Activated CD4-positive, alpha-beta memory T cell treated with anti-CD3 and anti-CD28 coated beads for 36 hours (primary cell): ENCODE measurements at regions not wholly inside any gene's neighbourhood (a gene's known extent, or its start where the extent isn't known, plus 50 kb on each side); places are given as distances from the start of the nearest gene placed in this dataset.

Source experiments
- CTCF ChIA-PET: fragments of 350-600 bp; sonication (Branson Sonifier 250); formaldehyde crosslinking; loops from one replicate; lab custom pipeline; 2021; ENCODE audit warnings: antibody characterized with exemption, inconsistent platforms; lab: Charles Lee
- POLR2A ChIA-PET: fragments of 350-600 bp; sonication (Branson Sonifier 250); formaldehyde crosslinking; loops from one replicate; lab custom pipeline; 2021; ENCODE audit warnings: antibody characterized with exemption; lab: Charles Lee
- DNase-seq: peaks from one replicate; pipeline ENCODE4 v3.0.0-alpha.2; 2020
- H3K27ac Mint-ChIP-seq: one replicate; pipeline ENCODE4 v1.8.0; 2021; ENCODE audit warnings: mixed read lengths
- H3K27me3 Mint-ChIP-seq: one replicate; pipeline ENCODE4 v1.8.0; 2021; ENCODE audit warnings: mixed read lengths
- H3K36me3 Mint-ChIP-seq: one replicate; pipeline ENCODE4 v1.8.0; 2021; ENCODE audit warnings: mixed read lengths
- H3K4me1 Mint-ChIP-seq: one replicate; pipeline ENCODE4 v1.8.0; 2021; ENCODE audit warnings: low read depth, mixed read lengths
- H3K4me3 Mint-ChIP-seq: one replicate; pipeline ENCODE4 v1.8.0; 2021; ENCODE audit warnings: mild to moderate bottlenecking, mixed read lengths
- H3K9me3 Mint-ChIP-seq: one replicate; pipeline ENCODE4 v1.8.0; 2021; ENCODE audit warnings: mixed read lengths
- intact Hi-C: fragments of 100-400 bp; cut with micrococcal nuclease; formaldehyde crosslinking; loops from one replicate; pipeline ENCODE4 v1.15.1; 2023

GRCh38 chr6:23964865-23965264, 161.2 kb upstream of the NRSN1 start:
- CTCF ChIA-PET = no interaction called here
- no peak overlapping the region for H3K27ac Mint-ChIP-seq
- H3K36me3 Mint-ChIP-seq = no peaks in the 10 kb centered on the region

DNA sequence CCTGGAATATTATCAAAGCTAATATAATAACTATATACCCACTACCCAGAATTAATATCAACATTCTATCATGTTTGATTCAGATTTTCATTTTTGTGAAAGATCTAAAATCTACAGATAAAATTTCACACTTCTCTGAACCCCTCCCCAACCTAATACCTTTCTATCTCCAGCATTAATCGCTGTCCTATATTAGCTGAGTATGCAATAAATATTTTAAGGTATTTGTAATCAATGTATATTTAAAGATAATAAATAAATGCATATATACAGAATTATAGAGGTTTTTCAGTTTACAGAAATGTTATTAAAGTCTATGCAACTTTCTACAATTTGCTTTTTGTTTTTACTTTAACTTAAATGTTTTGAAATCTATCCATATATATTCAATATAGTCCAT, 156.7 kb upstream of the NRSN1 start:
- H3K27me3 Mint-ChIP-seq = no peaks in the 10 kb centered on the region
- H3K4me1 Mint-ChIP-seq = no peaks in the 10 kb centered on the region
- intact Hi-C loops = no loop called here
- POLR2A ChIA-PET = no interaction called here
- no peak overlapping the region for H3K4me3 Mint-ChIP-seq
- H3K27ac Mint-ChIP-seq = no peak overlapping the region
- DNase-seq = no peak
- CTCF ChIA-PET = no interaction called here
- peaks cover 5% of the 10 kb centered on the region for H3K9me3 Mint-ChIP-seq
- no peaks in the 10 kb centered on the region for H3K36me3 Mint-ChIP-seq

More at GRCh38 chr6:23964865-23965264, 161.2 kb upstream of the NRSN1 start:
- intact Hi-C loops = no loop called here
- Mint-ChIP-seq H3K4me3 (no peak overlapping the region), H3K27me3 (no peaks in the 10 kb centered on the region), H3K4me1 (no peaks in the 10 kb centered on the region), H3K9me3 (peaks cover 4% of the 10 kb centered on the region)
- no peak for DNase-seq
- POLR2A ChIA-PET = no interaction called here

DNA sequence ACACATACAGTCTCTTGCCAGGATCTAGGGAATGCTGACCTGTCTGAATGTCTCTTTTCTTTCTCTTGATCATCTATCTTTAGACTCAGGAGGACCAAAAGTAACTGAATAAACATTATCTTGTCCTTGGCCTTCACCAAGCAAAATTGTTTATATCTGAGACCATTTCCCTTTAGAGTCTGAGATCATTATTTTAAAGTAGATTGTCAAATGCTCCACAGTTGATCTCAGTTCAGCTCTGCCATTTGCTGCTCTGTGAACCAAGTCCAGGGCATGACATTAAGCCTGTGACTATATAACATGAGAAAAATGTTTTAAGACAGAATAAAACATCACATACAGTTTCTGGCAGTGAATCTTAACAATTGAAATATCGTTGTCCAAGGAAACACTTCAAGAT, 148.3 kb upstream of the NRSN1 start:
- intact Hi-C loops = no loop called here
- no peak overlapping the region for H3K4me3 Mint-ChIP-seq
- CTCF ChIA-PET = no interaction called here
- H3K36me3 Mint-ChIP-seq = no peaks in the 10 kb centered on the region
- H3K9me3 Mint-ChIP-seq = peaks cover 2% of the 10 kb centered on the region
- POLR2A ChIA-PET = no interaction called here
- DNase-seq = no peak
- no peaks in the 10 kb centered on the region for H3K27me3 Mint-ChIP-seq
- H3K27ac Mint-ChIP-seq = no peak overlapping the region
- no peaks in the 10 kb centered on the region for H3K4me1 Mint-ChIP-seq

GRCh38 chr6:23980965-23981364, 145.1 kb upstream of the NRSN1 start:
- POLR2A ChIA-PET = no interaction called here
- no peaks in the 10 kb centered on the region for H3K4me1 Mint-ChIP-seq

GRCh38 chr6:23981923-23982322, 144.1 kb upstream of the NRSN1 start:
- DNase-seq = no peak
- no peaks in the 10 kb centered on the region for H3K4me1 Mint-ChIP-seq
- H3K4me3 Mint-ChIP-seq = no peak overlapping the region
- no peaks in the 10 kb centered on the region for H3K36me3 Mint-ChIP-seq
- H3K9me3 Mint-ChIP-seq = no peaks in the 10 kb centered on the region
- ChIA-PET CTCF (no interaction called here), POLR2A (no interaction called here)
- intact Hi-C loops = no loop called here
- H3K27ac Mint-ChIP-seq = no peak overlapping the region
- no peaks in the 10 kb centered on the region for H3K27me3 Mint-ChIP-seq

More at GRCh38 chr6:23980965-23981364, 145.1 kb upstream of the NRSN1 start:
- no peaks in the 10 kb centered on the region for H3K27me3 Mint-ChIP-seq
- DNase-seq = no peak
- no peaks in the 10 kb centered on the region for H3K36me3 Mint-ChIP-seq
- intact Hi-C loops = no loop called here
- H3K4me3 Mint-ChIP-seq = no peak overlapping the region
- CTCF ChIA-PET = no interaction called here
- H3K9me3 Mint-ChIP-seq = no peaks in the 10 kb centered on the region
- H3K27ac Mint-ChIP-seq = no peak overlapping the region

- H3K27ac Mint-ChIP-seq = no peak overlapping the region
- H3K4me3 Mint-ChIP-seq = no peak overlapping the region
- intact Hi-C loops = no loop called here
- no peaks in the 10 kb centered on the region for H3K36me3 Mint-ChIP-seq
- H3K4me1 Mint-ChIP-seq = no peaks in the 10 kb centered on the region
- ChIA-PET CTCF (no interaction called here), POLR2A (no interaction called here)
- no peaks in the 10 kb centered on the region for H3K27me3 Mint-ChIP-seq
- no peaks in the 10 kb centered on the region for H3K9me3 Mint-ChIP-seq
- no peak for DNase-seq
Observed at GRCh38 chr6:23983735-23984134, 142.3 kb upstream of the NRSN1 start.

GRCh38 chr6:23985015-23985414, 141.0 kb upstream of the NRSN1 start:
- ChIA-PET POLR2A (no interaction called here), CTCF (no interaction called here)
- no peaks in the 10 kb centered on the region for H3K27me3 Mint-ChIP-seq
- H3K4me3 Mint-ChIP-seq = no peak overlapping the region
- no peaks in the 10 kb centered on the region for H3K4me1 Mint-ChIP-seq
- no peaks in the 10 kb centered on the region for H3K9me3 Mint-ChIP-seq
- intact Hi-C loops = no loop called here
- H3K36me3 Mint-ChIP-seq = no peaks in the 10 kb centered on the region
- H3K27ac Mint-ChIP-seq = no peak overlapping the region
- DNase-seq = no peak

GRCh38 chr6:23989885-23990533, 136.0 kb upstream of the NRSN1 start:
- H3K27ac Mint-ChIP-seq = no peak overlapping the region
- ChIA-PET CTCF (no interaction called here), POLR2A (no interaction called here)
- H3K4me1 Mint-ChIP-seq = no peaks in the 10 kb centered on the region
- H3K36me3 Mint-ChIP-seq = no peaks in the 10 kb centered on the region
- H3K4me3 Mint-ChIP-seq = no peak overlapping the region
- no peak for DNase-seq
- peaks cover 4% of the 10 kb centered on the region for H3K9me3 Mint-ChIP-seq
- H3K27me3 Mint-ChIP-seq = no peaks in the 10 kb centered on the region
- intact Hi-C loops = no loop called here

DNA sequence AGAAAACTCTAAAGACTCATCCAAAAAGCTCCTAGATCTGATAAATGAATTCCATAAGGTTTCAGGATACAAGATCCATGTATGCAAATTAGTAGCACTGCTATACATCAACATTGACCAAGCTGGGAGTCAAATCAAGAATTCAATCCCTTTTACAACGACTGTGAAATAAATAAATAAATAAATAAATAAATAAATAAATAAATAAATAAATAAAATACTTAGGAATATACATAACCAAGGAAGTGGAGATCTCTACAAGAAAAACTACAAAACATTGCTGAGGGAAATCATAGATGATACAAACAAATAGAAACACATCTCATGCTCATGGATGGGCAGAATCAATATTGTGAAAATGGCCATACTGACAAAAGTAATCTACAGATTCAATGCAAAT, 132.0 kb upstream of the NRSN1 start:
- intact Hi-C loops = no loop called here
- H3K9me3 Mint-ChIP-seq = peaks cover 4% of the 10 kb centered on the region
- no peaks in the 10 kb centered on the region for H3K4me1 Mint-ChIP-seq
- no peaks in the 10 kb centered on the region for H3K27me3 Mint-ChIP-seq
- DNase-seq = no peak
- no peaks in the 10 kb centered on the region for H3K36me3 Mint-ChIP-seq
- CTCF ChIA-PET = no interaction called here
- H3K27ac Mint-ChIP-seq = no peak overlapping the region
- H3K4me3 Mint-ChIP-seq = no peak overlapping the region
- POLR2A ChIA-PET = no interaction called here

GRCh38 chr6:24004062-24004461, 122.0 kb upstream of the NRSN1 start:
- no peak overlapping the region for H3K27ac Mint-ChIP-seq
- no peak for DNase-seq
- H3K27me3 Mint-ChIP-seq = no peaks in the 10 kb centered on the region
- H3K4me3 Mint-ChIP-seq = no peak overlapping the region
- no peaks in the 10 kb centered on the region for H3K4me1 Mint-ChIP-seq
- CTCF ChIA-PET = no interaction called here
- intact Hi-C loops = no loop called here
- no peaks in the 10 kb centered on the region for H3K9me3 Mint-ChIP-seq
- H3K36me3 Mint-ChIP-seq = no peaks in the 10 kb centered on the region
- POLR2A ChIA-PET = no interaction called here

DNA sequence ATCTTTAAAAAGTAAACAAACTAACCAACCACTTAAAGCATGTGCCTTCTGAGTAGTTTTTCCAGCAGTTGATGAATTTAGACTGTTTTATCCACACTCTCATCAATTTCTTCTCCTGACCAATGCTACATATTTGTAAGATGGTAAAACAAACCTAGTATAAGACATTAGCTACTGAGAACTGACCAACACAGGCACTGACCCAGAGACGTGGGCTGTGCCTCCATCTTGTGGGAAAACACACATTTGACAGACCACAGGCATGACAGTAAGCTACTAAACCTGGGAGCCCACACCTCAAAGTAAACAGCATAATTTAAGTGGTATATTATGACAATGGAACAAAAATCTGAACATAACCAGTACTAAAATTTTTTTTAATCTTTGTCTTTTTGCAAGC, 121.4 kb upstream of the NRSN1 start:
- H3K9me3 Mint-ChIP-seq = no peaks in the 10 kb centered on the region
- no peaks in the 10 kb centered on the region for H3K4me1 Mint-ChIP-seq
- POLR2A ChIA-PET = no interaction called here

DNA sequence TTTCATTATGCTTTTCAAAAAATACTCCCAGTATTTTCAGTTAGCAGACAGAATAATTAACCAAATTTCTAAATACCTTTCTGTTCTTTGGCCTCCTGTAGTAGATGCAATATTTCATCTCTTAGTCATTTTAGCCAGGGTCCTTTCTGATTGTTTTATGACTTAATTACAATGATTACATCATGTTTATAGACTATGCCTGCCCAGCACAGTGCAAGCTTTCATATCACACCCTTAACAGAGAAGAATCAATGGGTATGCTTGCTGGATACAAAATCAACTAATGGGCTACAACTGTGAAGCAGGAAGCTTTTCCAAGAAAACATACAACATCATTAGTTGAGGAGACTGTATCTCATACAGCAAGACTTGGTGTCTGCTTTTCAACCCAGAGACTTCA, 119.8 kb upstream of the NRSN1 start:
- Mint-ChIP-seq H3K27me3 (no peaks in the 10 kb centered on the region), H3K27ac (no peak overlapping the region), H3K36me3 (no peaks in the 10 kb centered on the region), H3K4me1 (no peaks in the 10 kb centered on the region), H3K9me3 (peaks cover 2% of the 10 kb centered on the region), H3K4me3 (no peak overlapping the region)
- no peak for DNase-seq
- ChIA-PET CTCF (no interaction called here), POLR2A (no interaction called here)
- intact Hi-C loops = no loop called here

More for the DNA sequence above, 121.4 kb upstream of the NRSN1 start:
- Mint-ChIP-seq H3K4me3 (no peak overlapping the region), H3K27ac (no peak overlapping the region), H3K36me3 (no peaks in the 10 kb centered on the region), H3K27me3 (no peaks in the 10 kb centered on the region)
- CTCF ChIA-PET = no interaction called here
- intact Hi-C loops = no loop called here
- DNase-seq = no peak

- POLR2A ChIA-PET = no interaction called here
- H3K36me3 Mint-ChIP-seq = no peaks in the 10 kb centered on the region
- CTCF ChIA-PET = no interaction called here
Observed at GRCh38 chr6:24009319-24009718, 116.7 kb upstream of the NRSN1 start.

More at GRCh38 chr6:24009319-24009718, 116.7 kb upstream of the NRSN1 start:
- H3K27me3 Mint-ChIP-seq = no peaks in the 10 kb centered on the region
- intact Hi-C loops = no loop called here
- no peak overlapping the region for H3K27ac Mint-ChIP-seq
- peaks cover 4% of the 10 kb centered on the region for H3K9me3 Mint-ChIP-seq
- no peak overlapping the region for H3K4me3 Mint-ChIP-seq
- no peaks in the 10 kb centered on the region for H3K4me1 Mint-ChIP-seq
- no peak for DNase-seq
